MM.1S (cell line): ENCODE measurements at regions not wholly inside any gene's neighbourhood (a gene's known extent, or its start where the extent isn't known, plus 50 kb on each side); places are given as distances from the start of the nearest gene placed in this dataset.

ENCODE experiments used
- DNase-seq: peaks from one replicate; pipeline ENCODE4 v3.0.0-alpha.2; 2015
- H2AFZ ChIP-seq: fragments of 300-600 bp; sonication (generic); 2 replicates; pipeline ENCODE4 v1.6.0; 2016; ENCODE audit warnings: antibody characterized with exemption, low read length
- H3F3A ChIP-seq: fragments of 300-600 bp; sonication (generic); 2 replicates; pipeline ENCODE4 v1.6.1; 2016; ENCODE audit warnings: mild to moderate bottlenecking, antibody characterized with exemption, low read length, moderate library complexity, mixed read lengths; ENCODE audit not compliant: insufficient read depth
- H3K27ac ChIP-seq: fragments of 300-600 bp; sonication (generic); 2 replicates; pipeline ENCODE4 v1.5.1; 2016; ENCODE audit warnings: mild to moderate bottlenecking, low read length
- H3K27me3 ChIP-seq: fragments of 300-600 bp; sonication (generic); replicated peaks from 2 replicates; pipeline ENCODE4 v1.6.0; 2016; ENCODE audit warnings: low read length; ENCODE audit not compliant: insufficient read depth
- H3K36me3 ChIP-seq: fragments of 300-600 bp; sonication (generic); replicated peaks from 2 replicates; pipeline ENCODE4 v1.6.1; 2016; ENCODE audit warnings: mild to moderate bottlenecking, low read length, mixed read lengths; ENCODE audit not compliant: insufficient read depth
- H3K4me1 ChIP-seq: fragments of 300-600 bp; sonication (generic); 2 replicates; pipeline ENCODE4 v1.6.1; 2016; ENCODE audit warnings: low read length, mixed read lengths
- H3K4me2 ChIP-seq: fragments of 300-600 bp; sonication (generic); 2 replicates; pipeline ENCODE4 v1.6.0; 2016; ENCODE audit warnings: low read depth, low read length
- H3K4me3 ChIP-seq: fragments of 300-600 bp; sonication (generic); 2 replicates; pipeline ENCODE4 v1.5.1; 2016; ENCODE audit warnings: low read length, mixed read lengths
- H3K79me2 ChIP-seq: fragments of 300-600 bp; sonication (generic); 2 replicates; pipeline ENCODE4 v1.6.1; 2016; ENCODE audit warnings: mixed run types, low read length, mixed read lengths
- H3K9ac ChIP-seq: fragments of 300-600 bp; sonication (generic); 2 replicates; pipeline ENCODE4 v1.6.1; 2016; ENCODE audit warnings: low read length, mixed read lengths
- H3K9me2 ChIP-seq: fragments of 300-600 bp; sonication (generic); replicated peaks from 2 replicates; pipeline ENCODE4 v1.6.1; 2016; ENCODE audit warnings: mild to moderate bottlenecking, low read length, mixed read lengths; ENCODE audit not compliant: insufficient read depth
- H3K9me3 ChIP-seq: fragments of 300-600 bp; sonication (generic); replicated peaks from 2 replicates; pipeline ENCODE4 v1.6.1; 2016; ENCODE audit warnings: mild to moderate bottlenecking, low read length, mixed read lengths; ENCODE audit not compliant: insufficient read depth
- H4K20me1 ChIP-seq: fragments of 300-600 bp; sonication (generic); 2 replicates; pipeline ENCODE4 v1.6.1; 2016; ENCODE audit warnings: mild to moderate bottlenecking, low read length, moderate library complexity, mixed read lengths; ENCODE audit not compliant: insufficient read depth
- CTCF ChIP-seq: fragments of 300-600 bp; sonication (generic); IDR thresholded peaks from 2 replicates; pipeline ENCODE4 v1.5.1; 2016; ENCODE audit warnings: antibody characterized with exemption, low read length, mixed read lengths
- EZH2 ChIP-seq: fragments of 300-600 bp; sonication (generic); optimal IDR thresholded peaks from 2 replicates; pipeline ENCODE3; 2017; ENCODE audit warnings: low read depth, mild to moderate bottlenecking, antibody characterized with exemption, low read length, mixed read lengths
- EZH2phosphoT487 ChIP-seq: fragments of 300-600 bp; sonication (generic); IDR thresholded peaks from 2 replicates; pipeline ENCODE4 v1.6.1; 2018; ENCODE audit warnings: antibody characterized with exemption, low read length

GRCh38 chr9:118992813-118993794 is 376.1 kb downstream of the BRINP1 start:
- no peak for TF ChIP-seq EZH2phosphoT487
- TF ChIP-seq CTCF = no peak
- no peak for TF ChIP-seq EZH2
- Histone ChIP-seq H3K36me3 (no peaks in the 10 kb centered on the region), H4K20me1 (no peaks in the 10 kb centered on the region), H3K4me2 (no peak overlapping the region), H3K4me1 (0 out of 2 replicates have a peak, but pooled peaks cover 2% of the 10 kb centered on the region), H3K27ac (no peak overlapping the region), H3K79me2 (no peaks in the 10 kb centered on the region), H3K9me2 (no peaks in the 10 kb centered on the region), H3K9me3 (no peaks in the 10 kb centered on the region), H2AFZ (no peak overlapping the region), H3K4me3 (no peak overlapping the region), H3K9ac (no peak overlapping the region), H3F3A (no peaks in the 10 kb centered on the region), H3K27me3 (no peaks in the 10 kb centered on the region)
- DNase-seq = no peak

- DNase-seq = no peak
- Histone ChIP-seq H3K79me2 (no peaks in the 10 kb centered on the region), H3F3A (no peaks in the 10 kb centered on the region), H4K20me1 (no peaks in the 10 kb centered on the region), H3K27ac (no peak overlapping the region), H3K4me3 (no peak overlapping the region), H3K9ac (no peak overlapping the region), H3K36me3 (no peaks in the 10 kb centered on the region), H3K9me3 (no peaks in the 10 kb centered on the region), H2AFZ (no peak overlapping the region), H3K4me2 (no peak overlapping the region), H3K27me3 (no peaks in the 10 kb centered on the region), H3K9me2 (no peaks in the 10 kb centered on the region), H3K4me1 (no peaks in the 10 kb centered on the region)
- TF ChIP-seq CTCF (no peak), EZH2phosphoT487 (no peak), EZH2 (no peak)
Measured at GRCh38 chr9:118993965-118994364, 375.3 kb downstream of the BRINP1 start.

GRCh38 chr9:119002491-119002890 is 366.7 kb downstream of the BRINP1 start:
- Histone ChIP-seq H3K4me2 (no peak overlapping the region), H4K20me1 (no peaks in the 10 kb centered on the region), H3K27me3 (no peaks in the 10 kb centered on the region), H3K9me2 (no peaks in the 10 kb centered on the region), H3K4me3 (no peak overlapping the region), H2AFZ (no peak overlapping the region), H3K27ac (no peak overlapping the region), H3K4me1 (no peaks in the 10 kb centered on the region), H3K9me3 (no peaks in the 10 kb centered on the region), H3K9ac (no peak overlapping the region), H3K79me2 (no peaks in the 10 kb centered on the region), H3K36me3 (no peaks in the 10 kb centered on the region), H3F3A (no peaks in the 10 kb centered on the region)
- no peak for DNase-seq
- TF ChIP-seq CTCF = no peak
- no peak for TF ChIP-seq EZH2phosphoT487
- no peak for TF ChIP-seq EZH2
